Neural progenitor cell (in vitro differentiated cells): ENCODE measurements at regions not wholly inside any gene's neighbourhood (a gene's known extent, or its start where the extent isn't known, plus 50 kb on each side); places are given as distances from the start of the nearest gene placed in this dataset.

Source experiments
- DNase-seq: peaks from one replicate; pipeline ENCODE4 v3.0.0-alpha.2; 2016; ENCODE audit warnings: low spot score
- H2AFZ ChIP-seq: fragments of 200-600 bp; sonication (generic); replicated peaks from 2 replicates; pipeline ENCODE4 v1.6.1; 2016; ENCODE audit warnings: antibody characterized with exemption
- H3F3A ChIP-seq: fragments of 200-600 bp; sonication (generic); 2 replicates; pipeline ENCODE4 v1.6.1; 2016; ENCODE audit warnings: antibody characterized with exemption, low read depth
- H3K27ac ChIP-seq: fragments of 200-600 bp; sonication (generic); 2 replicates; pipeline ENCODE4 v1.5.1; 2016; ENCODE audit warnings: mild to moderate bottlenecking
- H3K27me3 ChIP-seq: fragments of 200-600 bp; sonication (generic); 2 replicates; pipeline ENCODE4 v1.6.1; 2016; ENCODE audit warnings: mild to moderate bottlenecking, moderate library complexity
- H3K36me3 ChIP-seq: fragments of 200-600 bp; sonication (generic); 2 replicates; pipeline ENCODE4 v1.5.1; 2016
- H3K4me1 ChIP-seq: fragments of 200-600 bp; sonication (generic); 2 replicates; pipeline ENCODE4 v1.6.1; 2016; ENCODE audit warnings: mixed run types
- H3K4me2 ChIP-seq: fragments of 200-600 bp; sonication (generic); 2 replicates; pipeline ENCODE4 v1.6.1; 2016
- H3K4me3 ChIP-seq: fragments of 200-600 bp; sonication (generic); 2 replicates; pipeline ENCODE4 v1.5.1; 2016
- H3K79me2 ChIP-seq: fragments of 200-600 bp; sonication (generic); 2 replicates; pipeline ENCODE4 v1.6.1; 2016; ENCODE audit warnings: low read depth
- H3K9ac ChIP-seq: fragments of 200-600 bp; sonication (generic); 2 replicates; pipeline ENCODE4 v1.6.1; 2016
- H3K9me3 ChIP-seq: fragments of 200-600 bp; sonication (generic); 2 replicates; pipeline ENCODE4 v1.5.1; 2016; ENCODE audit warnings: low read depth
- H4K20me1 ChIP-seq: fragments of 200-600 bp; sonication (generic); 2 replicates; pipeline ENCODE4 v1.6.1; 2016; ENCODE audit warnings: low read depth
- H3K27ac Mint-ChIP-seq: 3 replicates; pipeline ENCODE4 v1.8.0; 2021; ENCODE audit warnings: mixed read lengths
- H3K27me3 Mint-ChIP-seq: 2 replicates; pipeline ENCODE4 v1.8.0; 2022; ENCODE audit warnings: low read depth, mild to moderate bottlenecking, inconsistent platforms, moderate library complexity, mixed read lengths; ENCODE audit not compliant: insufficient read depth
- H3K36me3 Mint-ChIP-seq: 3 replicates; pipeline ENCODE4 v1.8.0; 2021; ENCODE audit warnings: mixed read lengths
- H3K4me1 Mint-ChIP-seq: 3 replicates; pipeline ENCODE4 v1.8.0; 2021; ENCODE audit warnings: mixed read lengths
- H3K4me3 Mint-ChIP-seq: 3 replicates; pipeline ENCODE4 v1.8.0; 2021; ENCODE audit warnings: mild to moderate bottlenecking, moderate library complexity, mixed read lengths
- H3K9me3 Mint-ChIP-seq: 3 replicates; pipeline ENCODE4 v1.8.0; 2020; ENCODE audit warnings: mixed read lengths
- EZH2 ChIP-seq: fragments of 200-600 bp; sonication (generic); IDR thresholded peaks from 2 replicates; pipeline ENCODE4 v1.6.1; 2017; ENCODE audit warnings: antibody characterized with exemption, mild to moderate bottlenecking, moderate library complexity
- EZH2phosphoT487 ChIP-seq: fragments of 200-600 bp; sonication (generic); IDR thresholded peaks from 2 replicates; pipeline ENCODE4 v1.6.1; 2017; ENCODE audit warnings: antibody characterized with exemption
- TF ChIP-seq, protein P1 (sequence below): fragments of 200-600 bp; sonication (generic); IDR thresholded peaks from 2 replicates; pipeline ENCODE4 v1.5.1; 2017; ENCODE audit warnings: antibody characterized with exemption, mild to moderate bottlenecking

DNA sequence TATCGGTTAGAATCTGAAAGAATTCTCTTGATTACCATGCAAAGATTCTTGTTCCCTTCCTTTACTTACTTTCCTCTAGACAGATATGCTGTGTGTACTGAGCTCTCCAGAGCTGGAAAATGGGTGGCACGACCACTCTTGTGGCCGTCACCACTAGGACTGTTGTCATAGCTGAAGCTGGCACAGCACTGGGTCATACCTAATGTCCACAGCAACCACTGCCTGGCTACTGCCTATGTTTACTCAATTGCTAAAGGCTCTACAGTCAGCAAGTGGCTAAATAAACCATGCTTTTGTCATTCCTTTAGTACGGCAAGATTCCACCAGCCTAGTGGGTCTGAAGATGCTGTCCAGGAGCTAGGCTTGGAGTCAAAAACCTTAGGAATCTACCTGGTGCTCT is 1643.0 kb downstream of the OTOL1 start:
- no peaks in the 10 kb centered on the region for H4K20me1 ChIP-seq
- no peak overlapping the region for H3K4me3 ChIP-seq
- no peak for TF ChIP-seq EZH2
- TF ChIP-seq, protein P1, sequence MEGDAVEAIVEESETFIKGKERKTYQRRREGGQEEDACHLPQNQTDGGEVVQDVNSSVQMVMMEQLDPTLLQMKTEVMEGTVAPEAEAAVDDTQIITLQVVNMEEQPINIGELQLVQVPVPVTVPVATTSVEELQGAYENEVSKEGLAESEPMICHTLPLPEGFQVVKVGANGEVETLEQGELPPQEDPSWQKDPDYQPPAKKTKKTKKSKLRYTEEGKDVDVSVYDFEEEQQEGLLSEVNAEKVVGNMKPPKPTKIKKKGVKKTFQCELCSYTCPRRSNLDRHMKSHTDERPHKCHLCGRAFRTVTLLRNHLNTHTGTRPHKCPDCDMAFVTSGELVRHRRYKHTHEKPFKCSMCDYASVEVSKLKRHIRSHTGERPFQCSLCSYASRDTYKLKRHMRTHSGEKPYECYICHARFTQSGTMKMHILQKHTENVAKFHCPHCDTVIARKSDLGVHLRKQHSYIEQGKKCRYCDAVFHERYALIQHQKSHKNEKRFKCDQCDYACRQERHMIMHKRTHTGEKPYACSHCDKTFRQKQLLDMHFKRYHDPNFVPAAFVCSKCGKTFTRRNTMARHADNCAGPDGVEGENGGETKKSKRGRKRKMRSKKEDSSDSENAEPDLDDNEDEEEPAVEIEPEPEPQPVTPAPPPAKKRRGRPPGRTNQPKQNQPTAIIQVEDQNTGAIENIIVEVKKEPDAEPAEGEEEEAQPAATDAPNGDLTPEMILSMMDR, result no peak
- TF ChIP-seq EZH2phosphoT487, result no peak
- no peak overlapping the region for H3K27ac ChIP-seq
- no peaks in the 10 kb centered on the region for H3K4me1 ChIP-seq
- no peaks in the 10 kb centered on the region for H3K36me3 ChIP-seq
- Mint-ChIP-seq H3K9me3 (no peaks in the 10 kb centered on the region), H3K27me3 (no peaks in the 10 kb centered on the region), H3K4me3 (no peak overlapping the region), H3K4me1 (no peaks in the 10 kb centered on the region), H3K36me3 (no peaks in the 10 kb centered on the region), H3K27ac (no peak overlapping the region)
- no peaks in the 10 kb centered on the region for H3K79me2 ChIP-seq
- H3K9ac ChIP-seq, result no peak overlapping the region
- no peak overlapping the region for H3K4me2 ChIP-seq
- H2AFZ ChIP-seq, result no peak overlapping the region
- no peaks in the 10 kb centered on the region for H3F3A ChIP-seq
- DNase-seq, result no peak
- no peaks in the 10 kb centered on the region for H3K9me3 ChIP-seq
- no peaks in the 10 kb centered on the region for H3K27me3 ChIP-seq

DNA sequence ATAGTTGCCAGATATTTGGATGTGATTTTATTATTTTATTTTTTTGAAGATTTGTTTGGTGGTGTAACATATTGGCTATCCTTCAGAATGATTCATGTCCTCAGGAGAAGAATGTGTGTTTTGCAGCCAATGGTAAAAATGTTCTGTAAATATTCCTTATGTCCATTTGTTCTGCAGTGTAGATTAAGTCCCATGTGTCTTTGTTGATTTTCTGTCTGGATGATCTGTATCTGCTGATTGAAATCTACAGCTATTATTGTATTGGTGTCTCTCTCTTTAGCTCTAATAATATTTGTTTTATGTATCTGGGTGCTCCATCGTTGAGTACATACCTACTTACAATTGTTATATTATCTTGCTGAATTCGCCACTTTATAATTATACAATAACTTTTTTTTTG is 1641.7 kb downstream of the OTOL1 start:
- no peak overlapping the region for H3K9ac ChIP-seq
- no peak overlapping the region for H3K27ac ChIP-seq
- Mint-ChIP-seq H3K4me3 (no peak overlapping the region), H3K9me3 (no peaks in the 10 kb centered on the region), H3K4me1 (no peaks in the 10 kb centered on the region), H3K36me3 (no peaks in the 10 kb centered on the region), H3K27ac (no peak overlapping the region), H3K27me3 (no peaks in the 10 kb centered on the region)
- TF ChIP-seq, protein P1, result no peak
- TF ChIP-seq EZH2phosphoT487, result no peak
- no peak for TF ChIP-seq EZH2
- no peak overlapping the region for H3K4me3 ChIP-seq
- DNase-seq, result no peak
- no peak overlapping the region for H2AFZ ChIP-seq
- no peaks in the 10 kb centered on the region for H3K4me1 ChIP-seq
- no peaks in the 10 kb centered on the region for H4K20me1 ChIP-seq
- no peaks in the 10 kb centered on the region for H3K9me3 ChIP-seq
- no peaks in the 10 kb centered on the region for H3K36me3 ChIP-seq
- no peaks in the 10 kb centered on the region for H3K79me2 ChIP-seq
- H3K4me2 ChIP-seq, result no peak overlapping the region
- H3F3A ChIP-seq, result no peaks in the 10 kb centered on the region
- H3K27me3 ChIP-seq, result no peaks in the 10 kb centered on the region

DNA sequence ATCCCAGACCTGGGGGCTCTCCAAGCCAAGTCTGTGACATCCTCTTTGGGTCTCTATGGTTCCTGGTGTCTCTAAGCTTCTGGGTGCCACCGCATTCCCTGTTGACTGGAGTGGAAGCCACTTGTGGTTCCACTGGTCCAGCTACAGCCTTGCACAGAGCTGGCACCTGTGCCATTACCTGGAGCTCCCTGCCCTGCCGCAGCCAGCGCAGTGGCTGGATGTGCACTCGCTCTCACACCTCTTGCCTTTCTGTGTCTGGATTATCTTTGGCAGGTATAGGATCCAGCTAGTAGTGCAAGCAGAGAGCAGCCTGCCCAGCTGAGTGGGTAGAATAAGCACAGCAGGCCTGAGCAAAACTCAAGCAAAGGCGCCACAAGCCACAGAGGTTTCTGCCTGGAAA is 1635.5 kb downstream of the OTOL1 start:
- H3K79me2 ChIP-seq, result no peaks in the 10 kb centered on the region
- peaks cover 21% of the 10 kb centered on the region for H3K9me3 Mint-ChIP-seq
- no peak overlapping the region for H3K27ac ChIP-seq
- DNase-seq, result no peak
- H3K36me3 ChIP-seq, result no peaks in the 10 kb centered on the region
- no peaks in the 10 kb centered on the region for H3K36me3 Mint-ChIP-seq
- no peak overlapping the region for H3K9ac ChIP-seq
- H3K4me1 Mint-ChIP-seq, result no peaks in the 10 kb centered on the region
- no peaks in the 10 kb centered on the region for H3F3A ChIP-seq
- no peak overlapping the region for H2AFZ ChIP-seq
- H3K27me3 Mint-ChIP-seq, result no peaks in the 10 kb centered on the region
- no peak overlapping the region for H3K4me3 ChIP-seq
- no peak overlapping the region for H3K27ac Mint-ChIP-seq
- no peaks in the 10 kb centered on the region for H3K4me1 ChIP-seq
- H3K27me3 ChIP-seq, result no peaks in the 10 kb centered on the region
- no peak overlapping the region for H3K4me2 ChIP-seq
- H3K9me3 ChIP-seq, result no peaks in the 10 kb centered on the region
- no peaks in the 10 kb centered on the region for H4K20me1 ChIP-seq
- TF ChIP-seq EZH2phosphoT487, result no peak
- TF ChIP-seq, protein P1, result no peak
- TF ChIP-seq EZH2, result no peak
- H3K4me3 Mint-ChIP-seq, result no peak overlapping the region

DNA sequence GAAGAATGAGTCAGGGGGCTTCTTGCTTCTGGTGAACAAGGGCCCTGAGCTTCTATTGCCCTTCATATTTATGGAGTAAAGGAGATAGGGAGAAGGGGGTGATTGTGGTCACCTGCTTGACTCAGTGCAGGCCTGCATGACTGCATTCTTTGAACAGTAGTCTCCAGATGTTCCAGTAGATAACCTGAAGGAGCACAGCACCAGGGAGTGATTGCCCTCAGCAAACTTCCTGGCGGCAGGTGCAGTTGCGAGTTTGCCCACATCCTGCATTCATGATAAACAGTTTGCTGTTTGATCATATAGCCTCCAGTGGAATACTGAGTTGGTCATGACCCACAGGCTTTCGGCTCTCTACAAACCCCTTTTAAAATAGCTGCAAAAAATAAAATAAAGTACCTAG is 1632.7 kb downstream of the OTOL1 start:
- no peaks in the 10 kb centered on the region for H3K4me1 Mint-ChIP-seq
- Histone ChIP-seq H3F3A (no peaks in the 10 kb centered on the region), H3K27ac (no peak overlapping the region), H3K36me3 (no peaks in the 10 kb centered on the region), H3K4me2 (no peak overlapping the region), H3K4me1 (no peaks in the 10 kb centered on the region), H3K27me3 (no peaks in the 10 kb centered on the region), H3K9ac (no peak overlapping the region), H3K4me3 (no peak overlapping the region), H3K9me3 (no peaks in the 10 kb centered on the region), H3K79me2 (no peaks in the 10 kb centered on the region), H4K20me1 (no peaks in the 10 kb centered on the region), H2AFZ (no peak overlapping the region)
- no peak for TF ChIP-seq EZH2phosphoT487
- TF ChIP-seq, protein P1, result no peak
- TF ChIP-seq EZH2, result no peak
- H3K27ac Mint-ChIP-seq, result no peak overlapping the region
- H3K9me3 Mint-ChIP-seq, result peaks cover 44% of the 10 kb centered on the region
- H3K4me3 Mint-ChIP-seq, result no peak overlapping the region
- DNase-seq, result no peak
- peaks cover 1% of the 10 kb centered on the region for H3K36me3 Mint-ChIP-seq
- no peaks in the 10 kb centered on the region for H3K27me3 Mint-ChIP-seq
